Limb (tissue), 2 donors: ENCODE measurements at regions not wholly inside any gene's neighbourhood (a gene's known extent, or its start where the extent isn't known, plus 50 kb on each side); places are given as distances from the start of the nearest gene placed in this dataset.
"Not testable (repeated sequence)": the region's sequence is repeated elsewhere in the genome, so short reads cannot be mapped to it uniquely, and the experiment has no call there.

Experiments
- DNase-seq, 2 donors: peaks; one replicate each; pipeline ENCODE4 v3.0.0-alpha.2; 2016; ENCODE audit errors: extremely low spot score in 2 of 2

GRCh38 chr9:82052081-82052480, 63.5 kb downstream of the SPATA31D1 start:
- DNase-seq = no peak

- no peak for DNase-seq
These were observed 65.9 kb downstream of the SPATA31D1 start for GRCh38 chr9:82054264-82055015.

DNA sequence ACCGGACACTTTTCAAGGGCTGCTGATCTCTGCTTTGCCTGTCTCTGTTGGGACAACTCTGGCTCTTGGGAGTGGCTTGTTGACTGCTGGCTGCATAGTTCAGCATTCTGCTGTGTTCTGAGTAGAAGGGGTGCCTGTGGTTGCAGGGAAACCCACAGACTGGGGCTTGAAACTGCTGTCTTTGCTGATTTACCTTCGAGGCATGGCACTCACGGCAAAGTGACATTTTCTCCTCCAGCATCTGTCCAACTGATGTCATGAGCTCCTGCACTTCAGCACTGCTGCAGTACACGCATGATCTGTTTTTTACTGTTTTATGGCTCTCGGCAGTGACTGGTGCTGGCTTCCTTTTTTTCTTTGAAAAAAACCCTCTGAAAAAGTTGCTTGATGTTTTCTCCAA, 69.2 kb downstream of the SPATA31D1 start:
- DNase-seq = no peak

- DNase-seq = not testable (repeated sequence)
These were observed 73.2 kb downstream of the SPATA31D1 start for GRCh38 chr9:82061801-82062200.

- no peak for DNase-seq
These were observed 73.7 kb downstream of the SPATA31D1 start for GRCh38 chr9:82062245-82062644.

- no peak for DNase-seq
These were observed 85.3 kb downstream of the SPATA31D1 start for GRCh38 chr9:82073551-82074543.

DNA sequence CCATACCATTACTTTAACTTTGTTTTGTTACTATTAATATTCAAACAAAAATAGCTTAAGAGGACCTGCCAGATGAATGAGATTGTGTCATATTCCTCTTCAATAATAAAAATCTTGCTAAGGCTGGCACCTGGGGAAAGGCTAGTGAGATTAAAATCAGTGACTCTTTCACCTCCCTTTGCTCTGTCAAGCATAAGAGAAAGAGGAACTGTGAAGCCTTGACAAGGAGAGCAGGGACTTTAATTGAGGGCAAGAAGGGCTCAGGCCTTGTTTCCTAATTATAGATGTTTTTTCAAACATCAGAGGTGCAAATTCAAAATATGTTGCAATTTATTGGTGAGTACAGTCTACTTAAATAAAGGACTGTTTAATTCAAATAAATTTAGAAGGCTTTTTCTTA, 91.7 kb downstream of the SPATA31D1 start:
- DNase-seq = no peak

DNA sequence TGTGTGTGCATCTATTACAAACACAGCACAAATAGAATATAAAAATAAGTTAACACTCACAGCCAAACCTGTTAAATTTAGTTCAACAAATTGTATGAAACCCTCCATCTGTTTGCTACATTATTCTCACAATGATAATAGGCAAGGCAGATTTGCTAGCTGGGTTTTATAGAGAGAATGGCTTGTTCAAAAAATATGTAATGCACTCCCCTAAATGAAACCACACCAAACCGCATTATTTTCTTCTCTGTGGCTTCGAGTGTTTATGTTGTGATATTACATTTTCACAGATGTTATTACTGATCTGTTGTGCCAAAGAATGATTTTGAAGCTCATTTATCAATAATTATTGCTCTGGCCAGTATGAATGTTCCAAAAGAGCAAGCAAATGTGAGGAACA, 92.9 kb downstream of the SPATA31D1 start:
- peak in 1 of 2 donors; percentile 8 for DNase-seq

DNA sequence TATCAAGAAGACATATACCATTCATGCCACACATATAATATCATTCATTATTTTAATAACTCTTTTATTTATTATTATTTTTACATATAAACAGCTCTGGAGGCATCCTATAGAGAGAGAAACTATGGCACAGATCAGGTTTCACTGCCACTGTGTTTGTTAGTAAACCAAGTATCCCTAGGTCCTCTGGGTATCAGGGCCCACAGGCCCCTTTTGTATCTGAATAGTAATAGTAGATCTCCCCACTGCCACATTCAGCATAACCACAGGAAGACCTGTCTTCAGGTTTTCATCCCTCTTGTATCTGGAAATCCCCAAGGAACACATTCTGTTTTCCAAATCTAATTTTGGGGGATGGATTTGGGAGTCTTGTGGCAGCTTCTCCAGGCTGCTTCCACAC, 94.0 kb downstream of the SPATA31D1 start:
- no peak for DNase-seq

GRCh38 chr9:82088591-82088990, 100.0 kb downstream of the SPATA31D1 start:
- DNase-seq = no peak

DNA sequence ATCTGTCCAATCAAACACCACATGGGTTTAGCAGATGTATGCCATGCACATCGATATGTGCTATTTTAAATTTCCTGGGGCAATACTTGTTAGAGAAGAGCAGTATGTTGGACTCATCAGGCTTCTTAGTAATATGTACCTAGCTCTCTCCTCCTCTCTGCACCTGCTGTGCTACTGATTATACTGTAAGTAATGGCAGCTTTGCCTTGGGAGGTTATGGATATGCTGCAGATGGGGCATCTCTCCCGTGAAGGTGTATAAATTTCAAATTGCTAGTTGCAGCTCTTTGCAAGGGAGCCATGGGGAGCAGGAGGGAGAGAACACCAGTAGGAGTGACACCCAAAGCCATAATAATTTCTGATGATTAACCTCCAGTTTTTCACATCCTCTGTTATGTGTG, 101.5 kb downstream of the SPATA31D1 start:
- no peak for DNase-seq

GRCh38 chr9:82091100-82091499, 102.5 kb downstream of the SPATA31D1 start:
- no peak for DNase-seq

DNA sequence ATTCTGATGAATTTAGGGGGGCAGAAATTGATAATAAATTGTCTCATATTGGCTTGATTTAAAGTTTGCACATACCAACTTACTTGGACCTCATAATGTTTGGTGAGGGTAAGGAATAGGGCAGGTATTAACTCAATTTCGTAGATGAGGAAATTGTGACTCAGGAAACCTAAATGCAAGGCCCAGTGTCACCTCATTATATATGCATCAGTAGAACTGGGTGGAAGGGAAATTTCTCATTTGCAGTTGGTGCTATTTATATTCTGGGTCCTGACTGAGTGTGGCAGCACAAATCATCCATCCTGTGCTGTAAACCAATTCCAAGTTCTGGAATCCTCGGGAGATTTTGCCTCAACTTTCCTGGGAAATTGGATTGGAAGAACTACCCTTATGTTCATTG, 103.0 kb downstream of the SPATA31D1 start:
- no peak for DNase-seq

DNA sequence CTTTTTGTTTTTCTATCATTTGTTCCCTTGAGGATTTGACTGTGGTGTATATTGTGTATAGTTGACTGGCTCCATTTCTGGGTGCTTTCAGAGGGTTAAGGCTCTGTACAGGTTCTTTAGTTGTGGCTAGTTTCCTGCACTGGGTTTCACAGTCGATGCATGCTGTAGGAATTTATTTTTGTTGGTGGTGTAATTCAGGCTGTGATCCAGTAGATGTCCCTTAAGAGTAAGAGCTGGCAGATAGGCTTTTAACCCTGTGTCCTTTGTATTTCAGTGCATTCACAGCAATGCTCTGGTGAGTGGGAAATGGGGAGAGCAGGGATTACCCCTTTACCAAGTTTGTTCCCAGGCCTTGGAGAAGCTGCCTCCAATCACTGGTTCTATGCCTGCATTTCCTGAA, 112.9 kb downstream of the SPATA31D1 start:
- DNase-seq = no peak

DNA sequence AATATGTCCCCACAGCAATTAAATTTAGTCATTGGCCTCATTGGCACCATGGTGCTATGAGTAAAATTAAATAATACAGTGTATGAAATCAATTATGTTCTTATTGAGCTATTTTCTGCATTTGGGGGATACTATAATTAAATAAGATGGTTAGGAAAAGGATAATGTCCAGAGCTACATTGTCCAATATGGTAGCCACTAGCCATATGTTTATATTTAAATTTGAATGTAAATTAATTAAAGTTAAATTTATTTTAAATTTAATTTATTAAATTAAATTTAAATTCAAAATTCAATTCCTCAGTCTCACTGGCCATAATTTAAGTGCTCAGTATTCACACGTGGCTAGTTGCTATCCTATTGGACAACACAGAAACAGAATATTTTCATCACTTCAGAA, 115.7 kb downstream of the SPATA31D1 start:
- no peak for DNase-seq

DNA sequence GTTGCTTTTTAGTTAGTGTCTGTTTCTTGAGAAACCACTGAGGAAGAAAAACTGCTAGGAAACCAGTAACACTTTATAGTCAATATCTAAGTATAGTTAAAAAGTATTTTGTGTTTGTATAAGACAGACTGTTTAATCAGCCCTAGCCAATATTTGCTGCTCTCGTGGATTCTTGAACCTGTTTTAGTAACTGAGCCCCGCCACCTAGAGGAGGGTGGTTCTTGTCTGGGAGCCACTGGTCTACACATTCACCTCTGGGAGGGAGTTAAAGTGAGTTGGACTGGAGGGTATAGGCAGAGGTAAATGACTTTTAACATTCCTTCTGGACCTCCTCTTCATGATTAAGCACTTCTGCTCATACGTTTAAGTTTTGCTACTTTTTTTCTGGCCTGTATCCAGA, 117.2 kb downstream of the SPATA31D1 start:
- no peak for DNase-seq

DNA sequence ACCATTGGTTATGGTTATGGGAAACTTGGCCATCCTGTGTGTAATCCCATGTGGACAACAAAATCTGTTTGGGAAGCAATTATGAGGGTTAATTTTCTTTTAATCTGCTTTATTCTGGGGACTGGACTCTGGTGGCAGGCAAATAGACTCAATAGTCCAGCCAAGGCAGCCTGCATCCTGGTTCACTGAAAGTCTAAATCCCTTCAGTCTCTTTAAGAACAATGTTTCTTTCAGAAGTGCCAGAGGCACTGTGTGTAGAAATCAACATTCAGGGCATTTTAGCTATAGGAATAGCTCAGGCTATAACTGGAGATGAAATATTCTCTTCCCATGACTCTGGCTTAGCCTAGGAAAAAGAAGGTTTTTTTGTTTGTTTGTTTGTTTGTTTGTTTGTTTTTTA, 118.0 kb downstream of the SPATA31D1 start:
- no peak for DNase-seq

GRCh38 chr9:82108474-82108873, 119.9 kb downstream of the SPATA31D1 start:
- DNase-seq = no peak

DNA sequence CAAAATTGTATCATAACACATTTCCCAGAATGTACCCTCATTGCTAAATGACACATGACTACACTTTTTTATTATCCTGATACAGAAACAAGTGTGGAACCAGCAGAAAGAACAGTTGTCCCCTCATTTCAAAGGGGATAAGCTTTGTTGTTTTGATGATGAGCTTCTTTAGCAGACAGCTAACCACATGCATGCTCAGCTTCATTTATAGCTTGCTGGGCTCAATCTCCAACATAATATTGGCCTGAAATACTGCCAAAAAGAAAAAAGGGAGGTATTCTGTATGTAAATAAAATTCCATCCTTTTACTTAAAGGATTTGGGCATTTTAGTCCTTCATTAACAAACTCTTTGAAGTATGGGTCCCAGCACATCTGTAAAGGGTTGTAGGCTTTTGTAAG, 120.4 kb downstream of the SPATA31D1 start:
- DNase-seq = no peak

DNA sequence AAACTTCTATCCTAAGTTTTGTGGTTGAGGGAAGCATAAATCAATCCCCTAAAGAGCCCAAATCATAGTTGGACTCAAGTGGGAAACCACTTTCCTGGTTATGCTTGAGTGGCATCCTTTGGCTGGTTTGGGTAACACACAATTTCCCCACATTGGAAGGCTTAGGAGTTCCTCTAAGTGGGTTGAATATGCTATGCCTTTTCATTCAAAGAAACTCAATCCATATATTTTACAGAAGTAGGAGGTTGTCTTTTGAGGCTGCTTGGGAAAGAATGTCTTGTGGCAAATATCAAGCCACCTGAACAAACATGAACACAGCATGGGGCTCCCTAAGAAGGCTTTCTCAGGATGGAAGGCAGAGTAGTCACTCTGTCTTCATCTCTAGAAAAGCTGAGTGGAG, 121.1 kb downstream of the SPATA31D1 start:
- DNase-seq = no peak

DNA sequence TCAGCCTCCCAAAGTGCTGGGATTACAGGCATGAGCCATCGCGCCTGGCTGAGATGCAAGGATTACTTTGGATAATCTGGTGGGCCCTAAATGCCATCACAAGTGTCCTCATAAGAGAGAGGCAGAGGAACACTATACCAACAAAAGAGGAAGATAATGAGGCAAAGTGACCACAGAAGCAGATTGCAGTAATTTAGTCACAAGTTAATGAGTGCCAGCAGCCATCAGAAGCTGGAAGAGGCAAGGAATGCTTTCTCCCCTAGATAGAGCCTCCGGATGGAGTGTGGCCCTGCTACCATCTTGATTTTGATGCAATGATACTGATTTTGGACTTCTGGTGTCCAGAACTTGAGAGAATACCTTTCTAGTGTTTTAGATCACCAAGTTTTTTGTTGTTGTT, 122.3 kb downstream of the SPATA31D1 start:
- DNase-seq = no peak

GRCh38 chr9:82115331-82115730, 126.8 kb downstream of the SPATA31D1 start:
- DNase-seq = no peak

- no peak for DNase-seq
These were observed 127.3 kb downstream of the SPATA31D1 start for GRCh38 chr9:82115900-82116299.
